Skeletal muscle satellite cell (primary cell): ENCODE measurements at regions not wholly inside any gene's neighbourhood (a gene's known extent, or its start where the extent isn't known, plus 50 kb on each side); places are given as distances from the start of the nearest gene placed in this dataset.

Experiments used
- H3K27me3 ChIP-seq: 2 replicates; pipeline ENCODE4 v1.7.0; 2013; ENCODE audit warnings: low read length; ENCODE audit not compliant: control insufficient read depth, insufficient read depth
- H3K36me3 ChIP-seq: 2 replicates; pipeline ENCODE4 v1.7.0; 2013; ENCODE audit warnings: mild to moderate bottlenecking, control low read depth, low read length; ENCODE audit not compliant: insufficient read depth
- H3K4me1 ChIP-seq: 2 replicates; pipeline ENCODE4 v1.7.0; 2013; ENCODE audit warnings: low read length; ENCODE audit not compliant: control insufficient read depth, insufficient read depth
- H3K4me2 ChIP-seq: 2 replicates; pipeline ENCODE4 v1.7.0; 2013; ENCODE audit warnings: mild to moderate bottlenecking, low read length
- H3K4me3 ChIP-seq: 2 replicates; pipeline ENCODE4 v1.7.0; 2013; ENCODE audit warnings: low read length
- H3K9ac ChIP-seq: 2 replicates; pipeline ENCODE4 v1.7.0; 2013; ENCODE audit warnings: mild to moderate bottlenecking, low read depth, low read length, moderate library complexity
- H3K9me3 ChIP-seq: replicated peaks from 2 replicates; pipeline ENCODE4 v1.7.0; 2013; ENCODE audit warnings: mild to moderate bottlenecking, control low read depth, low read length

GRCh38 chr7:155360495-155361345 is 63.0 kb downstream of the INSIG1 start:
- Histone ChIP-seq H3K4me3 (no peak overlapping the region), H3K9me3 (no peaks in the 10 kb centered on the region), H3K4me2 (no peak overlapping the region), H3K36me3 (no peaks in the 10 kb centered on the region), H3K9ac (no peak overlapping the region), H3K27me3 (peaks cover 77% of the 10 kb centered on the region), H3K4me1 (no peaks in the 10 kb centered on the region)

- no peaks in the 10 kb centered on the region for H3K4me1 ChIP-seq
- no peaks in the 10 kb centered on the region for H3K36me3 ChIP-seq
- H3K27me3 ChIP-seq = peaks cover 71% of the 10 kb centered on the region
- no peak overlapping the region for H3K9ac ChIP-seq
- H3K9me3 ChIP-seq = no peaks in the 10 kb centered on the region
- H3K4me2 ChIP-seq = no peak overlapping the region
- H3K4me3 ChIP-seq = no peak overlapping the region
Measured at GRCh38 chr7:155361346-155361680, 63.6 kb downstream of the INSIG1 start.

GRCh38 chr7:155361947-155362346 is 64.3 kb downstream of the INSIG1 start:
- peaks cover 68% of the 10 kb centered on the region for H3K27me3 ChIP-seq
- no peak overlapping the region for H3K4me3 ChIP-seq
- no peak overlapping the region for H3K4me2 ChIP-seq
- no peaks in the 10 kb centered on the region for H3K4me1 ChIP-seq
- no peak overlapping the region for H3K9ac ChIP-seq
- no peaks in the 10 kb centered on the region for H3K9me3 ChIP-seq
- no peaks in the 10 kb centered on the region for H3K36me3 ChIP-seq

GRCh38 chr7:155362380-155363145 is 64.9 kb downstream of the INSIG1 start:
- peaks cover 62% of the 10 kb centered on the region for H3K27me3 ChIP-seq
- H3K9me3 ChIP-seq = no peaks in the 10 kb centered on the region
- H3K4me3 ChIP-seq = no peak overlapping the region
- no peak overlapping the region for H3K4me2 ChIP-seq
- no peak overlapping the region for H3K9ac ChIP-seq
- H3K4me1 ChIP-seq = no peaks in the 10 kb centered on the region
- H3K36me3 ChIP-seq = no peaks in the 10 kb centered on the region

DNA sequence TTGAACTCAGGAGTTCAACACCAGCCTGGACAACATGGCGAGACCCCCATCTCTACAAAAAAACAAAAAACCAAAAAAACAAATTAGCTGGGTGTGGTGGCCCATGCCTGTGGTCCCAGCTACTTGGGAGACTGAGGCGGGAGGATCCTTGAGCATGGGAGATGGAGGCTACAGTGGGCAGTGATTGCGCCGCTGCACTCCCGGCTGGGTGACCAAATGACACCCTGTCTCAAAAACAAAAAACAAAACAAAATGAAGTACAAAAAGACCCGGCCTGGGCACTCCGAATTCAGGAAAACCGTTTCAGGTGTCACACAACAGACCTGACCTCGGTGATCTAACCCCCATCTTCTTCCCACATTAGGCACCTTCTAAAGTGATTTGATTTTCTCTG is 65.5 kb downstream of the INSIG1 start:
- Histone ChIP-seq H3K9ac (no peak overlapping the region), H3K27me3 (peaks cover 56% of the 10 kb centered on the region), H3K9me3 (no peaks in the 10 kb centered on the region)

DNA sequence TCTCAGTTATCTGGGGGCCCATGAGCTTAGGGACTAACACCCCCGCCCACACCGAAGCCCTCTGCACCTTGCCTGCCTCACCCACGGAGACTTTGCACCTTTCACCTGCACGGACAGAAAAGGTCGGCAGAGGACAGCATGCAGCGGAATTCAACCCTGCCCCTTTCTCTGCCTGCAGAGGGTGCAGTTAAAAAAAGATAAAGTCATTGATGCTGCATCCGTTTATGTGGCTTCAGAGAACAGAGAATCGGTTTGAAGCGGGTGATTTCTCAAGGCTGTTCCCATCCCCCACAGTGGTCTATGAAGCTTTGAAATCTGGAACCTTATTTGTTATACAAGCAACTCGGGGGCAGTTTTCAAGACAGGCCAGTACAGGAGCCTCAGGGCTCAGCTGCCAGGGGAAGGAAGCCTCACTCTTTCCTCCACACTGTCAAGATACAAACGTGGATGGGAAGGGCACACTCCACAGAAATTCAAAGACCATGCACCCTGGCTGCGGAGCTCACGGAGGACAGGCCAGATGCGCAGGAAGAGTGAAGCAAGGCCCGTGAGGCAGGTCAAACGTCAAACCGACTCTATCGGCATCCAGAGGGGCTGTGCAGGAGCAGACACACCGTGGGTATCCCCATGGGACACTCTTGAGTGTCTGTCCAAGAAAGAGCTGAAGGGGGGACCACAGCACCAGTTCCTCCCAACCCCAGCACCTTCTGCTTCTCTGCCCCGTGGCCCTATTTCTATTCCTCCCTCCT is 66.3 kb downstream of the INSIG1 start:
- Histone ChIP-seq H3K4me2 (no peak overlapping the region), H3K9ac (no peak overlapping the region), H3K36me3 (no peaks in the 10 kb centered on the region), H3K4me1 (no peaks in the 10 kb centered on the region), H3K27me3 (peaks cover 49% of the 10 kb centered on the region), H3K9me3 (no peaks in the 10 kb centered on the region), H3K4me3 (no peak overlapping the region)

More for the DNA sequence above, 65.5 kb downstream of the INSIG1 start:
- Histone ChIP-seq H3K36me3 (no peaks in the 10 kb centered on the region), H3K4me3 (no peak overlapping the region), H3K4me1 (no peaks in the 10 kb centered on the region), H3K4me2 (no peak overlapping the region)

- Histone ChIP-seq H3K4me2 (no peak overlapping the region), H3K36me3 (no peaks in the 10 kb centered on the region), H3K9me3 (no peaks in the 10 kb centered on the region), H3K9ac (no peak overlapping the region), H3K4me1 (no peaks in the 10 kb centered on the region), H3K4me3 (no peak overlapping the region), H3K27me3 (peaks cover 40% of the 10 kb centered on the region)
Measured at GRCh38 chr7:155365146-155365874, 67.6 kb downstream of the INSIG1 start.

DNA sequence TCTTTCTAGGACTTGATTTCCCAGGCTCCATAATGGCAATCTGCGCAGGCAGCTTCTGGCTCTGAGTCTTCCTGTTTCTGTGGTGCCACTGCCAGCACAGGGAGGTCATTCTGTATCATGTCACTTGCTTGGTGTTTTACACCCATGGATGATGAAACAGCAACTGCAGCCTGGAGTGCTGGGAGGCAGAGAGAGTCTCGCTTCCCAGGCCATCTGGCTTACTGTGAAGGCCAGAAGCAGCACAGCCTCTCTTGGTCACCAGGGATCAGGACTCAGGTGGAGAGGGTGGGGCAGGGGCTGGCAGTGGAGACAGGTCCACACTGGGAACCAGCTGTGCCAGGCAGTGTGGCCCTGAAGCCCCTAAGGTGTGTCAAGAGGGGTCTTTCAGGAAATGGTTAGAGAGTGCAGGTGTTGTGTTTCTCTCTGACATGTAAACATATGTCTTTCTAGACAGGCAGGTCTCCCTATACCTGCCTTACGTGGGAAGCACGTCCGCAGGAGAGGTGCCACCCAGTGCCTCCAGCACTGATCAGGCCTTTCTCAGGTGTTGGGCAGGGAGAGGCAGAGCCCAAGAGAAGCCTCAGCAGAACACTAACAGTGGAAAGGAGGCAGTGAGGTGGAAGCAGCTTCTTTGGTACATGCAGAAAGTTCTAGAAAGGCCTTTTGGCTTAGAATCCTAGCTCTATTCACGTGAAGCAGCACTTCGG is 71.4 kb downstream of the INSIG1 start:
- peaks cover 16% of the 10 kb centered on the region for H3K4me1 ChIP-seq
- no peaks in the 10 kb centered on the region for H3K9me3 ChIP-seq
- no peak overlapping the region for H3K4me2 ChIP-seq
- H3K4me3 ChIP-seq = no peak overlapping the region
- no peak overlapping the region for H3K9ac ChIP-seq
- no peaks in the 10 kb centered on the region for H3K36me3 ChIP-seq
- peaks cover 45% of the 10 kb centered on the region for H3K27me3 ChIP-seq

- H3K9ac ChIP-seq = no peak overlapping the region
- H3K9me3 ChIP-seq = no peaks in the 10 kb centered on the region
- H3K4me3 ChIP-seq = no peak overlapping the region
- H3K36me3 ChIP-seq = no peaks in the 10 kb centered on the region
- H3K27me3 ChIP-seq = peaks cover 44% of the 10 kb centered on the region
- peaks cover 16% of the 10 kb centered on the region for H3K4me1 ChIP-seq
- H3K4me2 ChIP-seq = no peak overlapping the region
Measured at GRCh38 chr7:155369766-155370165, 72.1 kb downstream of the INSIG1 start.

GRCh38 chr7:155371331-155371883 is 73.7 kb downstream of the INSIG1 start:
- no peak overlapping the region for H3K9ac ChIP-seq
- no peak overlapping the region for H3K4me2 ChIP-seq
- H3K4me3 ChIP-seq = no peak overlapping the region
- no peaks in the 10 kb centered on the region for H3K36me3 ChIP-seq
- peaks cover 16% of the 10 kb centered on the region for H3K4me1 ChIP-seq
- peaks cover 52% of the 10 kb centered on the region for H3K27me3 ChIP-seq
- no peaks in the 10 kb centered on the region for H3K9me3 ChIP-seq
